ENCODE measurements at regions not wholly inside any gene's neighbourhood (a gene's known extent, or its start where the extent isn't known, plus 50 kb on each side); places are given as distances from the start of the nearest gene placed in this dataset.

- TF ChIP-seq POLR2A (IDR thresholded peaks at IDR 0.05) = no peak
- TF ChIP-seq CTCF (IDR thresholded peaks at IDR 0.05) = no peak
- TF ChIP-seq EP300 (IDR thresholded peaks at IDR 0.05) = no peak
Observed at GRCh38 chr18:59063912-59064311, 75.8 kb upstream of the SEC11C start.

Data from stomach (tissue), 4 donors.